ENCODE measurements at regions not wholly inside any gene's neighbourhood (a gene's known extent, or its start where the extent isn't known, plus 50 kb on each side); places are given as distances from the start of the nearest gene placed in this dataset.

DNA sequence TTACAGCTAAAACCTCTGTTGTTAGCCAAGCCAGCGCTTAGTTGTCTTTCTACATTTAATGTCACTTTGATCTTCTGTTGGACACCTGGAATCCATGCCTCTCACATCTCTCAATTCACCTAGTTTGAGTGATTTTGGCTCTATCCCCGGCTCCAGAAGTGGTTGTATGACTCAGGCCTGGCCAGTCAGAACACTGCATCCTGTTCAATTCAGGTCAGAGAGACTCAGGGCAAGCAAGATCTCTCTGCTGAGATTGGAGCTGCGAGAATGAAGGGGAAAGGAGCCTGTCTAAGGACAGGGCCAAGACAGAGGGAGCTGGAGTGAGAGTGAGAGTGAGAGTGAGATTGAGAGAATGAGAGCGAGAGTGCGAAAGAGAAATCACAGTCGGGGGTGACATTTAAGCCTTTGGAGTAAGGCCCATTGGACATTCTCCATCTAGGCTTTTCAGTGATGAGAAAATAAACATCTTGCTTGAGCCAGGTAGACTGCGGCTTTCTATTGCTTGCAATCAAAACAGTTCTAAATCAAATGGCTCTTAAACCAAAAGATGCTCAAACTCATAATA, 83.3 kb upstream of the DYNC1I1 start:
- TF ChIP-seq, protein P1, sequence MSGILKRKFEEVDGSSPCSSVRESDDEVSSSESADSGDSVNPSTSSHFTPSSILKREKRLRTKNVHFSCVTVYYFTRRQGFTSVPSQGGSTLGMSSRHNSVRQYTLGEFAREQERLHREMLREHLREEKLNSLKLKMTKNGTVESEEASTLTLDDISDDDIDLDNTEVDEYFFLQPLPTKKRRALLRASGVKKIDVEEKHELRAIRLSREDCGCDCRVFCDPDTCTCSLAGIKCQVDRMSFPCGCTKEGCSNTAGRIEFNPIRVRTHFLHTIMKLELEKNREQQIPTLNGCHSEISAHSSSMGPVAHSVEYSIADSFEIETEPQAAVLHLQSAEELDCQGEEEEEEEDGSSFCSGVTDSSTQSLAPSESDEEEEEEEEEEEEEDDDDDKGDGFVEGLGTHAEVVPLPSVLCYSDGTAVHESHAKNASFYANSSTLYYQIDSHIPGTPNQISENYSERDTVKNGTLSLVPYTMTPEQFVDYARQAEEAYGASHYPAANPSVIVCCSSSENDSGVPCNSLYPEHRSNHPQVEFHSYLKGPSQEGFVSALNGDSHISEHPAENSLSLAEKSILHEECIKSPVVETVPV (CRISPR knock-in tag; IDR thresholded peaks at IDR 0.05), result no peak
- TF ChIP-seq CSDC2 (CRISPR knock-in tag; IDR thresholded peaks at IDR 0.05) (no peak), TCF4 (CRISPR knock-in tag; IDR thresholded peaks at IDR 0.05; ENCODE audit: borderline replicate concordance) (no peak), ESRRG (CRISPR knock-in tag; IDR thresholded peaks at IDR 0.05) (no peak), BACH2 (CRISPR knock-in tag; IDR thresholded peaks at IDR 0.05; ENCODE audit: borderline replicate concordance) (no peak), SNAI2 (CRISPR knock-in tag; IDR thresholded peaks at IDR 0.05) (no peak), ZNF70 (CRISPR knock-in tag; IDR thresholded peaks at IDR 0.05) (no peak), PPARA (CRISPR knock-in tag; IDR thresholded peaks at IDR 0.05; ENCODE audit: borderline replicate concordance) (no peak), ARNTL (CRISPR knock-in tag; IDR thresholded peaks at IDR 0.05; ENCODE audit: borderline replicate concordance, low read depth) (no peak), ZNF8 (CRISPR knock-in tag; IDR thresholded peaks at IDR 0.05) (no peak), RARB (CRISPR knock-in tag; IDR thresholded peaks at IDR 0.05) (no peak), OSR1 (CRISPR knock-in tag; IDR thresholded peaks at IDR 0.05) (no peak), ZNF565 (CRISPR knock-in tag; conservative IDR thresholded peaks at IDR 0.05; ENCODE audit: low read depth) (no peak), ZFP30 (CRISPR knock-in tag; IDR thresholded peaks at IDR 0.05) (no peak), ISL1 (CRISPR knock-in tag; IDR thresholded peaks at IDR 0.05) (no peak), ZFP3 (CRISPR knock-in tag; IDR thresholded peaks at IDR 0.05) (no peak), ZC3H10 (CRISPR knock-in tag; IDR thresholded peaks at IDR 0.05) (no peak)
- TF ChIP-seq, protein P2, sequence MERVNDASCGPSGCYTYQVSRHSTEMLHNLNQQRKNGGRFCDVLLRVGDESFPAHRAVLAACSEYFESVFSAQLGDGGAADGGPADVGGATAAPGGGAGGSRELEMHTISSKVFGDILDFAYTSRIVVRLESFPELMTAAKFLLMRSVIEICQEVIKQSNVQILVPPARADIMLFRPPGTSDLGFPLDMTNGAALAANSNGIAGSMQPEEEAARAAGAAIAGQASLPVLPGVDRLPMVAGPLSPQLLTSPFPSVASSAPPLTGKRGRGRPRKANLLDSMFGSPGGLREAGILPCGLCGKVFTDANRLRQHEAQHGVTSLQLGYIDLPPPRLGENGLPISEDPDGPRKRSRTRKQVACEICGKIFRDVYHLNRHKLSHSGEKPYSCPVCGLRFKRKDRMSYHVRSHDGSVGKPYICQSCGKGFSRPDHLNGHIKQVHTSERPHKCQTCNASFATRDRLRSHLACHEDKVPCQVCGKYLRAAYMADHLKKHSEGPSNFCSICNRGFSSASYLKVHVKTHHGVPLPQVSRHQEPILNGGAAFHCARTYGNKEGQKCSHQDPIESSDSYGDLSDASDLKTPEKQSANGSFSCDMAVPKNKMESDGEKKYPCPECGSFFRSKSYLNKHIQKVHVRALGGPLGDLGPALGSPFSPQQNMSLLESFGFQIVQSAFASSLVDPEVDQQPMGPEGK (CRISPR knock-in tag; IDR thresholded peaks at IDR 0.05; ENCODE audit: borderline replicate concordance), result no peak
- TF ChIP-seq, protein P3, sequence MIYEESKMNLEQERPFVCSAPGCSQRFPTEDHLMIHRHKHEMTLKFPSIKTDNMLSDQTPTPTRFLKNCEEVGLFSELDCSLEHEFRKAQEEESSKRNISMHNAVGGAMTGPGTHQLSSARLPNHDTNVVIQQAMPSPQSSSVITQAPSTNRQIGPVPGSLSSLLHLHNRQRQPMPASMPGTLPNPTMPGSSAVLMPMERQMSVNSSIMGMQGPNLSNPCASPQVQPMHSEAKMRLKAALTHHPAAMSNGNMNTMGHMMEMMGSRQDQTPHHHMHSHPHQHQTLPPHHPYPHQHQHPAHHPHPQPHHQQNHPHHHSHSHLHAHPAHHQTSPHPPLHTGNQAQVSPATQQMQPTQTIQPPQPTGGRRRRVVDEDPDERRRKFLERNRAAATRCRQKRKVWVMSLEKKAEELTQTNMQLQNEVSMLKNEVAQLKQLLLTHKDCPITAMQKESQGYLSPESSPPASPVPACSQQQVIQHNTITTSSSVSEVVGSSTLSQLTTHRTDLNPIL (CRISPR knock-in tag; IDR thresholded peaks at IDR 0.05; ENCODE audit: low read depth), result no peak
- ATAC-seq, result no peak

DNA sequence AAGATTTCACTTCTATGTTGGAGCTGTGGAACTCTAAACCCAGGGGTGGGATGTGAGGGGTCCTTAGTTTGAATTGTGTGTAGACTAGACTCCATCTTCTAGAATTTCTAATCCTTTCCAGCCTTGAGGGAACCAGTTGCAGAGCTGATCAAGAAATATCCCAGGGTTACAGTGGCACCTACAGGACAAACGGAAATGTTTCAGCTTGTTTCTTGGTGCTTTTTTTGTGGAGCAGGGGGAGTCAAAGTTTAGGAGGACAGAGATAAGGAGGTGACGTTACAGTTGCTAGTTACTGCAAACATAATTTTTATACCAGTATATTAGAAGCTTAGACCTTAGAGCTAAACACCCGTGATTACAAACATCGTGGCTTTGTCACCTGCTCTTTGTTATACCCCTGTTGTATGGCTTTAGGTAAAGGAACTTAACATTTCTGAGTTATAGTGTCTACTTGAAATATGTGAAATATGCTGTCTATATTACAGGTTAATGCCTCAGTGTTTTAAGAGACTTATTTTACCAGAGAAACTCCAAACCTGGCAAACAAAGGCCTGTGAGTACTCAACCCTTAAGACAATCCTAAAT, 84.5 kb upstream of the DYNC1I1 start:
- ATAC-seq, result peak; percentile 71
- TF ChIP-seq PPARA (CRISPR knock-in tag; IDR thresholded peaks at IDR 0.05; ENCODE audit: borderline replicate concordance), result no peak
- no peak for TF ChIP-seq TOX (CRISPR knock-in tag; IDR thresholded peaks at IDR 0.05; ENCODE audit: borderline replicate concordance)
- TF ChIP-seq SNAI2 (CRISPR knock-in tag; IDR thresholded peaks at IDR 0.05), result no peak
- no peak for TF ChIP-seq ARNTL (CRISPR knock-in tag; IDR thresholded peaks at IDR 0.05; ENCODE audit: borderline replicate concordance, low read depth)
- no peak for TF ChIP-seq ZFP3 (CRISPR knock-in tag; IDR thresholded peaks at IDR 0.05)
- TF ChIP-seq, protein P4, sequence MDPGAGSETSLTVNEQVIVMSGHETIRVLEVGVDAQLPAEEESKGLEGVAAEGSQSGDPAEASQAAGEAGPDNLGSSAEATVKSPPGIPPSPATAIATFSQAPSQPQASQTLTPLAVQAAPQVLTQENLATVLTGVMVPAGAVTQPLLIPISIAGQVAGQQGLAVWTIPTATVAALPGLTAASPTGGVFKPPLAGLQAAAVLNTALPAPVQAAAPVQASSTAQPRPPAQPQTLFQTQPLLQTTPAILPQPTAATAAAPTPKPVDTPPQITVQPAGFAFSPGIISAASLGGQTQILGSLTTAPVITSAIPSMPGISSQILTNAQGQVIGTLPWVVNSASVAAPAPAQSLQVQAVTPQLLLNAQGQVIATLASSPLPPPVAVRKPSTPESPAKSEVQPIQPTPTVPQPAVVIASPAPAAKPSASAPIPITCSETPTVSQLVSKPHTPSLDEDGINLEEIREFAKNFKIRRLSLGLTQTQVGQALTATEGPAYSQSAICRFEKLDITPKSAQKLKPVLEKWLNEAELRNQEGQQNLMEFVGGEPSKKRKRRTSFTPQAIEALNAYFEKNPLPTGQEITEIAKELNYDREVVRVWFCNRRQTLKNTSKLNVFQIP (CRISPR knock-in tag; IDR thresholded peaks at IDR 0.05; ENCODE audit: borderline replicate concordance, low read depth), result no peak
- TF ChIP-seq ZNF565 (CRISPR knock-in tag; conservative IDR thresholded peaks at IDR 0.05; ENCODE audit: low read depth), result no peak
- no peak for TF ChIP-seq CSDC2 (CRISPR knock-in tag; IDR thresholded peaks at IDR 0.05)
- no peak for TF ChIP-seq ZFP30 (CRISPR knock-in tag; IDR thresholded peaks at IDR 0.05)
- no peak for TF ChIP-seq ZNF70 (CRISPR knock-in tag; IDR thresholded peaks at IDR 0.05)
- TF ChIP-seq, protein P5, sequence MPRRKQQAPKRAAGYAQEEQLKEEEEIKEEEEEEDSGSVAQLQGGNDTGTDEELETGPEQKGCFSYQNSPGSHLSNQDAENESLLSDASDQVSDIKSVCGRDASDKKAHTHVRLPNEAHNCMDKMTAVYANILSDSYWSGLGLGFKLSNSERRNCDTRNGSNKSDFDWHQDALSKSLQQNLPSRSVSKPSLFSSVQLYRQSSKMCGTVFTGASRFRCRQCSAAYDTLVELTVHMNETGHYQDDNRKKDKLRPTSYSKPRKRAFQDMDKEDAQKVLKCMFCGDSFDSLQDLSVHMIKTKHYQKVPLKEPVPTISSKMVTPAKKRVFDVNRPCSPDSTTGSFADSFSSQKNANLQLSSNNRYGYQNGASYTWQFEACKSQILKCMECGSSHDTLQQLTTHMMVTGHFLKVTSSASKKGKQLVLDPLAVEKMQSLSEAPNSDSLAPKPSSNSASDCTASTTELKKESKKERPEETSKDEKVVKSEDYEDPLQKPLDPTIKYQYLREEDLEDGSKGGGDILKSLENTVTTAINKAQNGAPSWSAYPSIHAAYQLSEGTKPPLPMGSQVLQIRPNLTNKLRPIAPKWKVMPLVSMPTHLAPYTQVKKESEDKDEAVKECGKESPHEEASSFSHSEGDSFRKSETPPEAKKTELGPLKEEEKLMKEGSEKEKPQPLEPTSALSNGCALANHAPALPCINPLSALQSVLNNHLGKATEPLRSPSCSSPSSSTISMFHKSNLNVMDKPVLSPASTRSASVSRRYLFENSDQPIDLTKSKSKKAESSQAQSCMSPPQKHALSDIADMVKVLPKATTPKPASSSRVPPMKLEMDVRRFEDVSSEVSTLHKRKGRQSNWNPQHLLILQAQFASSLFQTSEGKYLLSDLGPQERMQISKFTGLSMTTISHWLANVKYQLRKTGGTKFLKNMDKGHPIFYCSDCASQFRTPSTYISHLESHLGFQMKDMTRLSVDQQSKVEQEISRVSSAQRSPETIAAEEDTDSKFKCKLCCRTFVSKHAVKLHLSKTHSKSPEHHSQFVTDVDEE (CRISPR knock-in tag; IDR thresholded peaks at IDR 0.05), result no peak
- TF ChIP-seq ISL1 (CRISPR knock-in tag; IDR thresholded peaks at IDR 0.05), result no peak
